ENCODE measurements at regions not wholly inside any gene's neighbourhood (a gene's known extent, or its start where the extent isn't known, plus 50 kb on each side); places are given as distances from the start of the nearest gene placed in this dataset.

GRCh38 chr15:66897416-66897815 lies 168.0 kb upstream of the SMAD3 start:
- DNase-seq (ENCODE audit: low spot score) = no peak
- CTCF ChIA-PET = interaction anchor here (1.5 kb wide), 1 partner anchor 9 kb away, joined by 5 read pairs; no protein-coding TSS in a partner anchor
- peaks cover 31% of the 10 kb centered on the region for H3K4me1 Mint-ChIP-seq
- H3K4me3 Mint-ChIP-seq = no peak overlapping the region
- no peak for ATAC-seq
- H3K9me3 Mint-ChIP-seq = no peaks in the 10 kb centered on the region
- H3K27ac Mint-ChIP-seq = no peak overlapping the region
- no peaks in the 10 kb centered on the region for H3K36me3 Mint-ChIP-seq
- H3K27me3 Mint-ChIP-seq (ENCODE audit: low read depth) = no peaks in the 10 kb centered on the region
- POLR2A ChIA-PET = no interaction called here
- TF ChIP-seq, protein P1, sequence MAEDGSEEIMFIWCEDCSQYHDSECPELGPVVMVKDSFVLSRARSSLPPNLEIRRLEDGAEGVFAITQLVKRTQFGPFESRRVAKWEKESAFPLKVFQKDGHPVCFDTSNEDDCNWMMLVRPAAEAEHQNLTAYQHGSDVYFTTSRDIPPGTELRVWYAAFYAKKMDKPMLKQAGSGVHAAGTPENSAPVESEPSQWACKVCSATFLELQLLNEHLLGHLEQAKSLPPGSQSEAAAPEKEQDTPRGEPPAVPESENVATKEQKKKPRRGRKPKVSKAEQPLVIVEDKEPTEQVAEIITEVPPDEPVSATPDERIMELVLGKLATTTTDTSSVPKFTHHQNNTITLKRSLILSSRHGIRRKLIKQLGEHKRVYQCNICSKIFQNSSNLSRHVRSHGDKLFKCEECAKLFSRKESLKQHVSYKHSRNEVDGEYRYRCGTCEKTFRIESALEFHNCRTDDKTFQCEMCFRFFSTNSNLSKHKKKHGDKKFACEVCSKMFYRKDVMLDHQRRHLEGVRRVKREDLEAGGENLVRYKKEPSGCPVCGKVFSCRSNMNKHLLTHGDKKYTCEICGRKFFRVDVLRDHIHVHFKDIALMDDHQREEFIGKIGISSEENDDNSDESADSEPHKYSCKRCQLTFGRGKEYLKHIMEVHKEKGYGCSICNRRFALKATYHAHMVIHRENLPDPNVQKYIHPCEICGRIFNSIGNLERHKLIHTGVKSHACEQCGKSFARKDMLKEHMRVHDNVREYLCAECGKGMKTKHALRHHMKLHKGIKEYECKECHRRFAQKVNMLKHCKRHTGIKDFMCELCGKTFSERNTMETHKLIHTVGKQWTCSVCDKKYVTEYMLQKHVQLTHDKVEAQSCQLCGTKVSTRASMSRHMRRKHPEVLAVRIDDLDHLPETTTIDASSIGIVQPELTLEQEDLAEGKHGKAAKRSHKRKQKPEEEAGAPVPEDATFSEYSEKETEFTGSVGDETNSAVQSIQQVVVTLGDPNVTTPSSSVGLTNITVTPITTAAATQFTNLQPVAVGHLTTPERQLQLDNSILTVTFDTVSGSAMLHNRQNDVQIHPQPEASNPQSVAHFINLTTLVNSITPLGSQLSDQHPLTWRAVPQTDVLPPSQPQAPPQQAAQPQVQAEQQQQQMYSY (CRISPR knock-in tag; IDR thresholded peaks at IDR 0.05) = no peak
- TF ChIP-seq ZNF281 (CRISPR knock-in tag; IDR thresholded peaks at IDR 0.05) = no peak
- no peak for TF ChIP-seq ZMAT4 (CRISPR knock-in tag; IDR thresholded peaks at IDR 0.05)
- TF ChIP-seq, protein P2, sequence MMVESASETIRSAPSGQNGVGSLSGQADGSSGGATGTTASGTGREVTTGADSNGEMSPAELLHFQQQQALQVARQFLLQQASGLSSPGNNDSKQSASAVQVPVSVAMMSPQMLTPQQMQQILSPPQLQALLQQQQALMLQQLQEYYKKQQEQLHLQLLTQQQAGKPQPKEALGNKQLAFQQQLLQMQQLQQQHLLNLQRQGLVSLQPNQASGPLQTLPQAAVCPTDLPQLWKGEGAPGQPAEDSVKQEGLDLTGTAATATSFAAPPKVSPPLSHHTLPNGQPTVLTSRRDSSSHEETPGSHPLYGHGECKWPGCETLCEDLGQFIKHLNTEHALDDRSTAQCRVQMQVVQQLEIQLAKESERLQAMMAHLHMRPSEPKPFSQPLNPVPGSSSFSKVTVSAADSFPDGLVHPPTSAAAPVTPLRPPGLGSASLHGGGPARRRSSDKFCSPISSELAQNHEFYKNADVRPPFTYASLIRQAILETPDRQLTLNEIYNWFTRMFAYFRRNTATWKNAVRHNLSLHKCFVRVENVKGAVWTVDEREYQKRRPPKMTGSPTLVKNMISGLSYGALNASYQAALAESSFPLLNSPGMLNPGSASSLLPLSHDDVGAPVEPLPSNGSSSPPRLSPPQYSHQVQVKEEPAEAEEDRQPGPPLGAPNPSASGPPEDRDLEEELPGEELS (CRISPR knock-in tag; IDR thresholded peaks at IDR 0.05) = no peak
- TF ChIP-seq, protein P3, sequence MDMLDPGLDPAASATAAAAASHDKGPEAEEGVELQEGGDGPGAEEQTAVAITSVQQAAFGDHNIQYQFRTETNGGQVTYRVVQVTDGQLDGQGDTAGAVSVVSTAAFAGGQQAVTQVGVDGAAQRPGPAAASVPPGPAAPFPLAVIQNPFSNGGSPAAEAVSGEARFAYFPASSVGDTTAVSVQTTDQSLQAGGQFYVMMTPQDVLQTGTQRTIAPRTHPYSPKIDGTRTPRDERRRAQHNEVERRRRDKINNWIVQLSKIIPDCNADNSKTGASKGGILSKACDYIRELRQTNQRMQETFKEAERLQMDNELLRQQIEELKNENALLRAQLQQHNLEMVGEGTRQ (CRISPR knock-in tag; IDR thresholded peaks at IDR 0.05) = no peak
- no peak for TF ChIP-seq ZNF263 (CRISPR knock-in tag; IDR thresholded peaks at IDR 0.05; ENCODE audit: low read depth)
- no peak for TF ChIP-seq ESRRA (CRISPR knock-in tag; IDR thresholded peaks at IDR 0.05; ENCODE audit: borderline replicate concordance)
- TF ChIP-seq PREB (CRISPR knock-in tag; IDR thresholded peaks at IDR 0.05; ENCODE audit: borderline replicate concordance) = no peak
- no peak for TF ChIP-seq SOX15 (CRISPR knock-in tag; IDR thresholded peaks at IDR 0.05)
- no peak for TF ChIP-seq CREB1 (CRISPR knock-in tag; IDR thresholded peaks at IDR 0.05)
- no peak for TF ChIP-seq USF1 (CRISPR knock-in tag; IDR thresholded peaks at IDR 0.05)
- TF ChIP-seq MLX (CRISPR knock-in tag; IDR thresholded peaks at IDR 0.05) = no peak
- TF ChIP-seq, protein P4, sequence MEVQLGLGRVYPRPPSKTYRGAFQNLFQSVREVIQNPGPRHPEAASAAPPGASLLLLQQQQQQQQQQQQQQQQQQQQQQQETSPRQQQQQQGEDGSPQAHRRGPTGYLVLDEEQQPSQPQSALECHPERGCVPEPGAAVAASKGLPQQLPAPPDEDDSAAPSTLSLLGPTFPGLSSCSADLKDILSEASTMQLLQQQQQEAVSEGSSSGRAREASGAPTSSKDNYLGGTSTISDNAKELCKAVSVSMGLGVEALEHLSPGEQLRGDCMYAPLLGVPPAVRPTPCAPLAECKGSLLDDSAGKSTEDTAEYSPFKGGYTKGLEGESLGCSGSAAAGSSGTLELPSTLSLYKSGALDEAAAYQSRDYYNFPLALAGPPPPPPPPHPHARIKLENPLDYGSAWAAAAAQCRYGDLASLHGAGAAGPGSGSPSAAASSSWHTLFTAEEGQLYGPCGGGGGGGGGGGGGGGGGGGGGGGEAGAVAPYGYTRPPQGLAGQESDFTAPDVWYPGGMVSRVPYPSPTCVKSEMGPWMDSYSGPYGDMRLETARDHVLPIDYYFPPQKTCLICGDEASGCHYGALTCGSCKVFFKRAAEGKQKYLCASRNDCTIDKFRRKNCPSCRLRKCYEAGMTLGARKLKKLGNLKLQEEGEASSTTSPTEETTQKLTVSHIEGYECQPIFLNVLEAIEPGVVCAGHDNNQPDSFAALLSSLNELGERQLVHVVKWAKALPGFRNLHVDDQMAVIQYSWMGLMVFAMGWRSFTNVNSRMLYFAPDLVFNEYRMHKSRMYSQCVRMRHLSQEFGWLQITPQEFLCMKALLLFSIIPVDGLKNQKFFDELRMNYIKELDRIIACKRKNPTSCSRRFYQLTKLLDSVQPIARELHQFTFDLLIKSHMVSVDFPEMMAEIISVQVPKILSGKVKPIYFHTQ (CRISPR knock-in tag; IDR thresholded peaks at IDR 0.05) = no peak
- TF ChIP-seq, protein P5, sequence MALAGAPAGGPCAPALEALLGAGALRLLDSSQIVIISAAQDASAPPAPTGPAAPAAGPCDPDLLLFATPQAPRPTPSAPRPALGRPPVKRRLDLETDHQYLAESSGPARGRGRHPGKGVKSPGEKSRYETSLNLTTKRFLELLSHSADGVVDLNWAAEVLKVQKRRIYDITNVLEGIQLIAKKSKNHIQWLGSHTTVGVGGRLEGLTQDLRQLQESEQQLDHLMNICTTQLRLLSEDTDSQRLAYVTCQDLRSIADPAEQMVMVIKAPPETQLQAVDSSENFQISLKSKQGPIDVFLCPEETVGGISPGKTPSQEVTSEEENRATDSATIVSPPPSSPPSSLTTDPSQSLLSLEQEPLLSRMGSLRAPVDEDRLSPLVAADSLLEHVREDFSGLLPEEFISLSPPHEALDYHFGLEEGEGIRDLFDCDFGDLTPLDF (CRISPR knock-in tag; IDR thresholded peaks at IDR 0.05) = no peak
